GM19438 (cell line): ENCODE measurements at regions not wholly inside any gene's neighbourhood (a gene's known extent, or its start where the extent isn't known, plus 50 kb on each side); places are given as distances from the start of the nearest gene placed in this dataset.

Experiments used
- ATAC-seq: cut with Tn5 transposase; IDR thresholded peaks from one replicate; pipeline ENCODE4 v1.9.1; 2021; ENCODE audit warnings: low read depth; ENCODE audit not compliant: unreplicated experiment

- no peak for ATAC-seq
Observed at GRCh38 chr5:89449392-89450148, 566.6 kb upstream of the MEF2C start.

- ATAC-seq, result no peak
Observed at GRCh38 chr5:89447027-89447426, 564.0 kb upstream of the MEF2C start.

GRCh38 chr5:89445106-89445745 is 562.2 kb upstream of the MEF2C start:
- ATAC-seq, result no peak

DNA sequence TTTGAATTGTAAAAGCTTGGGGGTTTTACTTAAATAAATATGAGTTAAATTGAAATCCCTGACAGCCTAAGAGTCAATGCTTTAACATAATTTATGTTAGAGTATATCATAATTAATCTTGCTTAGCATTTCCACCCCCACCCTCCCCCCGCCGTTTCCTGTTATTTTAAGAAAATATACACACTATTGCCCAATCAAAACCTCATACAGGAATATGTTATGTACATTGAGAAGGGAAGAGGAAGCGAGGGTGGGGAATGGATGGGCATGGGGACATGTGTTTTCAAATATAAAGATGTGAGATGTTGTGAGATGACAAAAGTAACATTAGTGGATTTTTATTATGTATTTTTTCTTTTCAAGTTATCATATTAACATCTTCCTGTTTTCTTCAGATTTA is 561.1 kb upstream of the MEF2C start:
- ATAC-seq, result no peak

GRCh38 chr5:89443508-89443907 is 560.5 kb upstream of the MEF2C start:
- no peak for ATAC-seq

GRCh38 chr5:89441965-89442364 is 559.0 kb upstream of the MEF2C start:
- no peak for ATAC-seq

DNA sequence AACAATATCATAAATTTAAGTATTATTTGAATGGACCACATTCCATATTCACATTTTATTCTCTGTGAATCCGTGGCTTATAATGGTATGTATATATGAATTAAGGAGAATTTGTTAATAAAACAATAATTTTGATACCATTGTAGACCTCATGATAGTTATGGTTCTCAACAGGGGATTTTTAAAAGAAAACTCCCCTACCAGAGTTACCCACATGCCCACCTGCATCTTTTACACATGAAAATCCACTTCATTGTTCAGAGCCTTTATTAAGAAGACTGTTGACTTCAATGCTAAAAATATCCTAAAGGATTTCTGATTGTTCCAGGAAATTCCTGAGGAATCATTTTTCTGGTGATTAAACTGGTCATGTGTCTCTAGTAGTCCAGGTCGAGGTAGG is 557.7 kb upstream of the MEF2C start:
- no peak for ATAC-seq

- ATAC-seq, result no peak
Observed at GRCh38 chr5:89437450-89438435, 554.8 kb upstream of the MEF2C start.

DNA sequence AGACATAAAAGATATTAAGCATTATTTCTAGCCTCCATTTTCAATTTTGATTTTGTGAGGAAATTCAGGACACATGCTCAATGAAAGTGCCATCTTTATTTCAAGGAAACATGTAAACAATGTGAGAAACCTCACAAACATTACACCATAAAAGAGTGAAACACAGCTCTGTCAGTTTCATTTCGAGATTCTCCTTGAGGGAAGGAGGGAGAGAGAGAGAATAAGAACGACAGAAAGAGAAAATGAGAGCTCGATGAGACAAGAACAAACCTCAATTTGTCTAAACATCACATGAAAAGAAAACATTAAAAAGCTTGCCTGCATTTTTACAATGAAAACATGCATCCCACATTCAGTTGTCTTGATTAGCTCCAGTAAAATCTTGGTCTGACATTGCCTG is 553.5 kb upstream of the MEF2C start:
- ATAC-seq, result no peak

DNA sequence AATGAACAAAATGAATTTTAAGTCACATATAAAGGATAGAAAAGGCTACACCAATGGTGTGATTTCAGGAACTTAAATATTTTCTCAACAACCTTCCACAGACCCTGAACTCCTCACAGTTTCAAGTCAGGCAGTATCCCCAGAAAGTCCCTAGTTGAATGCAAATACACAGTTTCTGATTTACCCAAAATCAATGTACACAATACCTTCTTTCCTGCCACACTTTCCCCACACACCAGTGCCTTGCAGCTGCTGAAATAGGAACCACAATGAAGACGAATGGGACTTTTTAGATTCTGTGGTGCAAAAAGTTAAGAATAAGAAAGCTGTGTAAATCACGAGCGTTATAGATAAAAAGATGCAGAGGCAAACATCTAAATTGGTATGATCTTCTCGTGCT is 552.4 kb upstream of the MEF2C start:
- peak; percentile 92 for ATAC-seq

GRCh38 chr5:89428624-89429023 is 545.6 kb upstream of the MEF2C start:
- no peak for ATAC-seq

DNA sequence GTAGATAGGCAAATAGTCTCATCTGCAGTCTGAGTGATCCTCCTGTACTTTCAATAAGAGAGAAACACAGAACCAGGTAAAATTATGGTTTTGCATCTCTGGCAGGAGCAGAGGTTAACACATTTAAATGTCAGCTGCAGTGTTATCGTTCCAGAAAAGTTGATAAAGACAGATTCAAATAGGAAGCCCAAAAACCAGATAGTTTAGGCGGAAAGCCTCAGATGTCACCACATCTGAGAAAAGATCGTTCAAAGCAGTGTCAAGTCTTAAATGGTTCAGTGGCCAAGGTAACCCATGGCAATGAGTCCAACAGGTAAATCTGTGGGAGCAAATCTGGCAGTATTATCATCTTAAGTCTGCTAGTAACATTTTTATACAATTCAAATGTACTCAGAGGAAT is 542.1 kb upstream of the MEF2C start:
- no peak for ATAC-seq

GRCh38 chr5:89421035-89421434 is 538.1 kb upstream of the MEF2C start:
- no peak for ATAC-seq

- ATAC-seq, result no peak
Observed at GRCh38 chr5:89418407-89419085, 535.6 kb upstream of the MEF2C start.

GRCh38 chr5:89417990-89418389 is 535.0 kb upstream of the MEF2C start:
- no peak for ATAC-seq

GRCh38 chr5:89417515-89417914 is 534.5 kb upstream of the MEF2C start:
- ATAC-seq, result no peak

DNA sequence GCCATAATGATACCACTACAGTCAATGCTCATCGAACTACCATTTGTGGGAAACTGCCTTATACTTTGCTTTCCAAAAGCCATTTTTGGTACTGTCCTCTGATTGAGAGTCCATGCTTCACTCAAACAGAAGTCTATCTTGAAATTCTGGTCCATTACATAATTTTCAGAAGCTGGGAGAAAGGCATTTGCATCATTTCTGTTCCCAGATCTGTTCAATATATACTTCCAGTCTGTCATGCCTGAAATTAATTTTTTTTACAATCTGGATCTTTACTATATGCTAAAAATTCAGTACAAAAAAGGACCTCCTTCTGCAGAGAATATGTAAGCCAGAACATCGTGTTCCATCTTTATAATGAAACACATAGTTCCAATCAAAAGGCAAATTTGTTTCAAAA is 528.9 kb upstream of the MEF2C start:
- no peak for ATAC-seq

DNA sequence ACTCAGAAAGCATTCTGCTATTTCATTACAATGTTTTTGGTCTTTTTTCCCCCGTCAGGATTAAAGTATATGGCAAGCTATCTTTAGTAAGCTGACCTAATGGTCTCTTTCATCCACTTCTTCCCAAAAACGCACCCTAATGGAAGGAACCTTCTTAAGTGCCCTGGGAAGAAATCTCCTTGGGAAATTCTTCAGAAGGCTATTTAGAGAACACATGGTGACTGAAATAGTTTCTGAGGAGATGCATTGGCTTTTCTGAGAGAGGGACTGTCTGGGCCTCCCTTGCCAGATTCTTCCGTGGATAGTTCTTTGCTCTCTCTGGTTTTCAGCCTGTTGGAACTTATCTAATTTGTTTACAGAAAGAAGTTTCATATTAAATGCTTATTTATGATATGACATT is 524.1 kb upstream of the MEF2C start:
- no peak for ATAC-seq

DNA sequence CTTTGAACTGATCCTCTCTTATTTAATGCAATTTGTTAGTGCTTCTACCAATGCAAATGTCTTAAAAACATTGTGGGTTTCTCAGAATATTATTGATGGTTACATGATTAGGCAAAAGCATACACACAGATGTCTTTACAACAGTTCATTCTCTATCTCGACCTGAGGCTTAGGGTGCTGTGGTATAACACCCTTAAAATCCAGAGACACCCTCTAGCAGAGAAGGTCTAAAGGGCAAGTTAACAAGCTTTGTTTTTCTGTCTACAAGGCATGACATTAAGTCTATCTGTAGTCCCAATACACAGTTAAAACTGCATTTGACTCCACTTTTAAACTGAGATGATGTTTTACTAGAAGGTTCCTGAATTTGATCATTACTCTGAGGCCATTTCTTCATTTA is 518.7 kb upstream of the MEF2C start:
- no peak for ATAC-seq

DNA sequence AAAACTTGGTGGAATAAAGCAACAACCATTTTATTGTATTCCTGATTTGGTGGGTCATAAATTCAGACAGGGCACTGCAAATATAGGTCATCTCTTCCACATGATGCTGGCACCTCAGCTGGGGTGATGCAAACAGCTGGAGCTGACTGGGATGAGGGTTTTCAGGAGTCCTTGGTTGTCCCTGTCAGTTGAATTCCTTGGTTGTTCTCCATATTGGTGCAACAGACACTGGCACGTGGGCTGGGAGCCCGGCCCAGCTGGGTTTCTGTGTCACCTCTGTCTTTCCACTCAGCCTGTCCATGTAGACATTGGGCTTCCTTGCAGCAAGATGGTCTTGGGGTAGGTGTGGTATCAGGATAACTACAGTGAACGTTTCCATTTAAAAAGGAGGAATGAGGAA is 518.0 kb upstream of the MEF2C start:
- no peak for ATAC-seq

GRCh38 chr5:89399548-89399947 is 516.6 kb upstream of the MEF2C start:
- no peak for ATAC-seq
